HepG2 (cell line): ENCODE measurements at regions not wholly inside any gene's neighbourhood (a gene's known extent, or its start where the extent isn't known, plus 50 kb on each side); places are given as distances from the start of the nearest gene placed in this dataset.

Source experiments
- ATF7-NPFF ChIP-seq: sonication (generic); formaldehyde crosslinking; IDR thresholded peaks from 2 replicates; pipeline ENCODE4 v1.8.1; 2023; ENCODE audit warnings: mild to moderate bottlenecking, low read depth, missing genetic modification reagents, moderate library complexity
- DR1 ChIP-seq: sonication (generic); formaldehyde crosslinking; IDR thresholded peaks from 2 replicates; pipeline ENCODE4 v1.8.0; 2021; ENCODE audit warnings: mild to moderate bottlenecking, missing genetic modification reagents, inconsistent platforms
- GMEB1 ChIP-seq: sonication (generic); formaldehyde crosslinking; IDR thresholded peaks from 2 replicates; pipeline ENCODE4 v1.5.1; 2020; ENCODE audit warnings: missing genetic modification reagents, mild to moderate bottlenecking, borderline replicate concordance
- IRF9 ChIP-seq: sonication (generic); formaldehyde crosslinking; IDR thresholded peaks from 2 replicates; pipeline ENCODE4 v1.8.0; 2022; ENCODE audit warnings: missing genetic modification reagents, mild to moderate bottlenecking, borderline replicate concordance
- NFATC3 ChIP-seq: sonication (generic); formaldehyde crosslinking; IDR thresholded peaks from 2 replicates; pipeline ENCODE4 v1.5.1; 2020; ENCODE audit warnings: mild to moderate bottlenecking, missing genetic modification reagents
- PAXIP1 ChIP-seq: sonication (generic); formaldehyde crosslinking; conservative IDR thresholded peaks from 2 replicates; pipeline ENCODE4 v1.4.0; 2020; ENCODE audit warnings: mild to moderate bottlenecking, missing genetic modification reagents, moderate library complexity
- PLSCR1 ChIP-seq: sonication (generic); formaldehyde crosslinking; IDR thresholded peaks from 2 replicates; pipeline ENCODE4 v1.5.0; 2020; ENCODE audit warnings: missing genetic modification reagents, mild to moderate bottlenecking, borderline replicate concordance
- RFXANK ChIP-seq: IDR thresholded peaks from 2 replicates; pipeline ENCODE4 v1.6.1; 2016
- SAP130 ChIP-seq: IDR thresholded peaks from 2 replicates; pipeline ENCODE4 v1.6.1; 2016; ENCODE audit warnings: low read depth
- SETDB1 ChIP-seq: sonication (generic); formaldehyde crosslinking; IDR thresholded peaks from 2 replicates; pipeline ENCODE4 v1.5.1; 2020; ENCODE audit warnings: missing genetic modification reagents, mild to moderate bottlenecking, borderline replicate concordance
- SPEN ChIP-seq: sonication (generic); formaldehyde crosslinking; IDR thresholded peaks from 2 replicates; pipeline ENCODE4 v1.5.1; 2020; ENCODE audit warnings: low read depth, mild to moderate bottlenecking, missing genetic modification reagents
- STAT5B ChIP-seq: sonication (generic); formaldehyde crosslinking; IDR thresholded peaks from 2 replicates; pipeline ENCODE4 v1.4.0; 2020; ENCODE audit warnings: missing genetic modification reagents
- TEAD2 ChIP-seq: sonication (generic); formaldehyde crosslinking; IDR thresholded peaks from 2 replicates; pipeline ENCODE4 v1.9.0; 2021; ENCODE audit warnings: missing genetic modification reagents
- ZBTB21 ChIP-seq: sonication (generic); formaldehyde crosslinking; IDR thresholded peaks from 2 replicates; pipeline ENCODE4 v1.4.0; 2020; ENCODE audit warnings: missing genetic modification reagents
- ZBTB4 ChIP-seq: sonication (generic); formaldehyde crosslinking; IDR thresholded peaks from 2 replicates; pipeline ENCODE4 v1.4.0; 2020; ENCODE audit warnings: missing genetic modification reagents, mild to moderate bottlenecking, borderline replicate concordance
- ZNF670 ChIP-seq: sonication (generic); formaldehyde crosslinking; IDR thresholded peaks from 2 replicates; pipeline ENCODE4 v1.8.0; 2022; ENCODE audit warnings: mild to moderate bottlenecking, missing genetic modification reagents, borderline replicate concordance

GRCh38 chr1:54488065-54488750 is 59.8 kb upstream of the ACOT11 start (continued):
- TF ChIP-seq SETDB1 (CRISPR knock-in tag) (no peak), ATF7-NPFF (CRISPR knock-in tag) (peak; percentile 66), PAXIP1 (0 out of 2 replicates have a peak, but pooled peaks have one; percentile 40), ZBTB4 (CRISPR knock-in tag) (no peak), STAT5B (CRISPR knock-in tag) (no peak), TEAD2 (CRISPR knock-in tag) (no peak), RFXANK (CRISPR knock-in tag) (no peak), IRF9 (no peak), SPEN (CRISPR knock-in tag) (peak; percentile 48; the same call in 1 of the 2 replicates), ZNF670 (no peak), ZBTB21 (CRISPR knock-in tag) (no peak), DR1 (CRISPR knock-in tag) (no peak), GMEB1 (CRISPR knock-in tag) (no peak; the same call in 1 of the 2 replicates), PLSCR1 (CRISPR knock-in tag) (no peak), NFATC3 (CRISPR knock-in tag) (no peak), SAP130 (CRISPR knock-in tag) (peak; percentile 71)
